Esophagus mucosa (tissue), 1 donor: ENCODE measurements at regions not wholly inside any gene's neighbourhood (a gene's known extent, or its start where the extent isn't known, plus 50 kb on each side); places are given as distances from the start of the nearest gene placed in this dataset.

Experiments used
- ATAC-seq: fragments of 200-7000 bp; cut with Tn5 transposase; one replicate; pipeline ENCODE4 v1.9.1; 2020
- donor health status: DM: yes; HTN: yes; CAD: no.

GRCh38 chr5:167140548-167141291 is 1150.7 kb upstream of the WWC1 start:
- no peak for ATAC-seq

DNA sequence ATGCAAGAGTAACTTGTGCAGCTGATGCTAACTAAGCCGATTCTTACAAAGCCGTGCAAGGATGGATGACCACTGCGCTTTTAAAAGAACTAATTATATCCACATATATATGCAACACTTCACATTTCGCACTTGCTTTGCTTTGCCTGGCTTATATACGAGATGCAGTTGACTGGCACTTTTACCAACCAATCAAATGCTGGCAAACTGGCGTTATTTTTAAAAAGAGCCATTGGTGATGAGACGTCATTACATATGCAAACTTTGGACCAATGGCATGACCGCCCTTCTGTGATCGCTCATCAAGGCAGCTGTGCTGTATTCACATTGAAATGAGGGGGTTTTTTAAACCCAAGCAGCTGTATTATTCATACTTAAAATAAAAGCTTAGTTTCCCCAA is 1147.7 kb upstream of the WWC1 start:
- ATAC-seq: no peak

DNA sequence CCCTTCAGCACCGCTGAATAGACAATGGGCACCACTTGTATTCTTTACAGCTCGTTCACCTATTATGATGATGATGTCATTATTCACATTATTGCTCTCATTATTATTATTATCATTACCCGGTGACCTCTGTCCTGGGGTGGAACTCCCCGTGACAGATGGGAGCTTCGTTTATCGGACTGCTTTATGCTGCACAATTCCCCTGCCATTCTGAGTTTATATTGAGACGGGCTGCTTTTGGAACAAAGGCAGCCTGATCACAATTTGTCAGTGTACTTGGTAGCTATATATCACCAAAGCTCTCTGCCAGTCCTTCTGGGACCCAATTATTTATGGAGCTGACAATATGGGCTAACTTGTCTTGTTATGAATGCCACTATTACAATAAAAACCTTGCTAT is 1145.6 kb upstream of the WWC1 start:
- no peak for ATAC-seq

DNA sequence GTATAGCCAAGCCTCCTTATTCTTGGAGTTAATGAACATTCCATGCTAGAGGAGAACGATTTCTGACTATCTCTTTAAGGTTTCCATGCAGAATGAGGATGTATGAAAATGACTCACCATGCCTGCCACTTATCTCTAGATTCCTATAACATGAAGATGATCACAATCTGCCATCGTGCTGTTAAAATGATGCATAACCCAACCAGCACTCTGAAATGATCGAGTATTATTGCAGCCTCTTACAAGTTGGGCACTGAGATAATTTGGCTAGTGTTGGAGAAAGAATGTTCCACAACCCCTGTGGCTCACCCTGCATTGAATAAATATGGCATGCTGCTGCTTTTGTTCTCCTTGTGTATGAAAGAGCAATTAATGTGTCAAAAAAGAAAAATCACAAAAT is 1143.6 kb upstream of the WWC1 start:
- no peak for ATAC-seq

- no peak for ATAC-seq
Observed at GRCh38 chr5:167150661-167151060, 1140.8 kb upstream of the WWC1 start.

DNA sequence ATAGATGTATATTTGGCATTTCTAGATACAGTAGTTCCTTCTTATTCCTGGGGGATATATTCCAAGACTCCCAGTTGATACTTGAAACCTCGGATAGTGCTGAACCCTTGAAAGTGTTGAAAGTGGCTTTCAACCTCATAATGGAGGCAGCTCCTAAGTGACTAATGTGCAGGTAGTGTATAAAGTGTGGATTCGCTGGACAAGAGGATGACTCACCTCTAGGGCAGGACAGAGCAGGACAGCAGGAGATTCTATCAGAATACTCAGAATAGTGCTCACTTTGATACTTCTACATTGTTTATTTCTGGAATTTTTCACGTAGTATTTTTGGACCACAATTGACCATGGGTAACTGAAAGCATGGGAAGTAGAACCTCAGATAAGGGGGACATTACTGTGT is 1138.9 kb upstream of the WWC1 start:
- no peak for ATAC-seq

- ATAC-seq: no peak
Observed at GRCh38 chr5:167155387-167156005, 1135.9 kb upstream of the WWC1 start.

DNA sequence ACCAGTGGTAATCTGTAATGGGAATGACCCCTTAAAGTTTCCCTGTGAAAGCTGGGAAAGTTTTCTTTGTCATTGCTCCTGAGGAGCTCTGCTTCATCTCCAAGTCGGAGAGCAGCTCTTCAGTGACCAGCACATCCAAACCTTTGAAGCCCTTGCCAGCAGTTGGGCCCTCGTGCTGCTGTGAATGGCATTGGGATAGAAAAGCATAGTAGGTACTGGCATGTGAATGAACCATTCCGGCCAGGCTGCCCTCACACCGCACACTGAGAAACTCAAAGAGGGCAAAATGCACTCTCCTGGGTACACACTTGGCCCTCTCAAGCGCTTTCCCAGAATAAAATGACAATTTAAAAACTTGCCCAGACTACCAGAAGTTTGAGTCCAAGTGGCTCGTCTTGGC is 1135.0 kb upstream of the WWC1 start:
- ATAC-seq: no peak

GRCh38 chr5:167158588-167158987 is 1132.9 kb upstream of the WWC1 start:
- ATAC-seq: no peak

DNA sequence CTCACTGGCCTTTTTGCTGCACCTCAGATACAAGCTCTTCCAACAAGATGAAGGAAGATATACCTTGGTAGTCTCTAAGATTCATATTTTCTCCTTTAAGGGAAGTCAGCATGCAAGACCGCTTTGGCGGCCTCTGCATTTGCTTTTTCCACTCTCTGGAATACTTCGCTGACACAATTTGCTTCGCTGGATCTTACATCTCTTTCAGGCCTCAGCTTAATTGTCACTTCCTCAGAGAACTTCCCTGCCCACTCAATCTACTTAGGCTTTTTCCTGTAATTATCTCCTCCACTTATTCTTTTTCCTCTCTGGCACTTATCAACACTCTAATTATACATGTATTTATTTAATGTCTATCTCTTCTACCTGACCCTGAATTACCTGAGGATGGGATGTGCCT is 1131.1 kb upstream of the WWC1 start:
- no peak for ATAC-seq

DNA sequence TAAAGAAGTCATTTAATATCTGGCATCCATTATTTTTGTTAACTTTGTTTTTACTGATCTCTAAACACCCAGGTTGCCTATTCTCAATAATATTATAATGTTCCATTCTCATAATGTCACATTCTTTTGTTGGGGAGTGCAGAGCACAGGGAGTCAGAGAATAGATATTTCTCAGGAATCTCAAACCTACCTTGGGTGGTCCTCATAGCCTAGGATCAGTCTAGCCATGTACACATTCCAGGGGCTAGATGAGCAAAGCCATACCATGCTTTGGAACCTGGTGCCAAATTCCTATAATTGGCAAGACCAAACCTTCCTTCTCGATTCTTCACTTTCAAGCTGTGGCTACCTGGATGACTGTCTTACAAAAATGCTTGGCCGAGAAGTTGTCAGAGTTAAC is 1124.7 kb upstream of the WWC1 start:
- no peak for ATAC-seq

DNA sequence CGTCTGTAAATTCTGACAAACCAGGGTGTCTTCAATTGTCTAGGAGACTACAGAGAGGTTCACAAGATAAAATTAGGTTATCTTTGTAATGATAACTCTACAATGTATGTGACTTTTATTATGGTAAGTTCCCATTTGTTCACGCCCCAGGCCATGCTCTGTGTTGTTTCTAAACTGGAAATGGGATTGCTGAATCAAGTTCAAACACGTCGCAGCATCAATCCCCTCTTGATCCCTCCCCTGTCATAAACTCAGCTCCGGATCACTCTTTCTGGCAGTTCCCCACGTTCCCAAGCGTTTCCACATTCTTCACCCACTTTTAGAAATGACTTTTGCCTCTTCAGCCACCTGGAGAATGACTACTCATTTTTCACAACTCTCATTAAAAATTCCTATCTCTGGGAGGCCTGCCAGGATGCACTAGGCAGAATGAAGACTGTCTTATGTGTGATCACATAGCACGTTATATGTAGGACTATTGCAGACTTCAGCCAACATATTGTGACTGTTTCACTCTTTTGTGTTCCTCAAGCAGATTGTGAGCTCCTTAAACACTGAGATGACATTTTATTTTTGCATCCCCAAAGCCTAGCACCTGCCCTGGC is 1124.2 kb upstream of the WWC1 start:
- ATAC-seq: no peak

DNA sequence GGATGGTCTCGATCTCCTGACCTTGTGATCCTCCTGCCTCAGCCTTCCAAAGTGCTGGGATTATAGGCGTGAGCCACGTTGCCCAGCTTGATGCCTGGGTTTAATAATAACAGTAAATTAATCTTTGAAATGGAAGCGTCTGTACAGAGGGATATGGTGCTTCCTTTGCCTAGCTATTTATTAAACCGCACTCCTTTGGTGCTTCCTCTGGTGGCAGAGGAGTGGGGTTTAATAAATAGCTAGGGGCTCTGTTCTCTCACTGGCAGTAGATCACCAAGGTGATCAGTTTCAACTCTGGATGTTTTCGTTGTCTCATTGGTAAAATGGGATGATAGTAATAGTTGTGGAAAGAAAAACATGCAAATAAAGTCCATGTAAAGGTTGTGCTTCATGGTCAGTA is 1122.5 kb upstream of the WWC1 start:
- no peak for ATAC-seq

GRCh38 chr5:167171056-167171455 is 1120.4 kb upstream of the WWC1 start:
- ATAC-seq: no peak

DNA sequence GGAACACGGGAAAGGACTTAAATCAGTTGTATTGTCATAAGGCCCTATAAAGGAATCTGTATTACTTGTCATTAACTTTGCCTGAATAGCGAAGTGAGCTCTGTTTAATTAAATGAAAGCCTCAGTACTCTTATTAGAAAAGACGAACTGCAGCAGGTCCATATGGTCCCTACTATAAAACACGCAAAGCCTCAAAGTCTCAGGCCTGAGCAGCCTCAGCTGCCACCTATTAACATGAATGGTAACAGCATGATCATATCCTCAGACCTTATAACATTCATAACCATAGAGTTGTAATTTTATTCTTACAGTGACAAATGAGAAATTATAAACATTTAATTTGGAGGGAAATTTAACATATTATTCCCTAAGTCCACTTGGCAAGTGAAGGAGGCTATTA is 1113.7 kb upstream of the WWC1 start:
- no peak for ATAC-seq

GRCh38 chr5:167180906-167181305 is 1110.5 kb upstream of the WWC1 start:
- ATAC-seq: no peak

DNA sequence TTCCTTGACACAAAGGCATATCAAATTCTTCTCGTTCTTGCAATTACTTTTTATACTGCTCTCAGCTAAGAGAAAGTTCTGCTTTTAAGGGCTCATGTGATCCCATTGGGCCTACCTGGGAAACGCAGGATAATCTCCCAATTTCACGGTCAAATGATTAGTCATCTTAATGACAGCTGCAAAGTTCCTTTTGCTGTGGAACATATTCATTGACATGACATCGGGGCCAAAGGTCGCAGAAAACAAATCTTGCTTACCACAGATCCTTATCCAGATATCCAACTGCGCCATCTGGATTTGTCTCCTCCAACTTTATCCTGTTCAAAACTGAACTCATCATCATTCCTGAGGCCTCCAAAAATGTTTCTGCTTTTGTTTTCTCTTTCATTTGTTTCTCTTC is 1085.6 kb upstream of the WWC1 start:
- ATAC-seq: no peak

- no peak for ATAC-seq
Observed at GRCh38 chr5:167207081-167207480, 1084.4 kb upstream of the WWC1 start.

- ATAC-seq: no peak
Observed at GRCh38 chr5:167208911-167209310, 1082.5 kb upstream of the WWC1 start.

- ATAC-seq: no peak
Observed at GRCh38 chr5:167217097-167217743, 1074.2 kb upstream of the WWC1 start.

GRCh38 chr5:167219298-167219697 is 1072.1 kb upstream of the WWC1 start:
- no peak for ATAC-seq

DNA sequence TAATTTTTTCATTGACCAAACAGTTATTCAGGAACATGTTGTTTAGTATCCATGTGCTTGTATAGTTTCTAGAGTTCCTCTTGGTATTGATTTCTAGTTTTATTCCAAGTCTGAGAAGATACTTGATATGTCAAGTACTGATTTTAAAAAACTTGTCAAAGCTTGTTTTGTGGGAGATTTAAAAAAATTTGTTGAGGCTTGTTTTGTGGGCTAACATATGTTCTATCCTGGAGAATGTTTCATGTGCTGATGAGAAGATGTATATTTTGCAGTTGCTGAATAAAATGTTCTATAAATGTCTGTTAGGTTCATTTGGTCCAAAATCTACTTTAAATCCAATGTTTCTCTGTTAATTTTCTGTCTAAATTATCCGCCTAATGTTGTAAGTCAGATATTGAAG is 1065.1 kb upstream of the WWC1 start:
- ATAC-seq: no peak

GRCh38 chr5:167228134-167228533 is 1063.3 kb upstream of the WWC1 start:
- ATAC-seq: no peak

DNA sequence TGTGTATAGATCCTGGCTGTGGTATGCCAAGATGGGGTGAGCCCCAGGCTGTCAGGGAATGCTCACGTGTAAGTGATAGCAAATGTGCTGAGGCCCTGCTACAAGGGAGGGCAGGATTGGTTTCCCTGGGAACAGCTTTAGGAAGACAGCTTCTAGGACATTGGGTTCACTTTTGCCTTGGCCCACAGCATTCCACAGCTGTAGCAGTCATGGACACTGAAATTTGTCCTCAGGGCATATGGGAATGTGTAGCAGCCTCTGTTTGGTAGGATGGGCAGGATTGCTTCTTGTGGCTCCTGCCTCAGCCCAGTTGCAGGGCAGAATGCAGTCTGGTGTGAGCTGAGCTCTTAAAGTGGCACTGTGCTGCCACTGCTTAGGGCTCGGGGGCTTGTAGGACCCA is 1061.7 kb upstream of the WWC1 start:
- ATAC-seq: no peak
